ENCODE measurements at regions not wholly inside any gene's neighbourhood (a gene's known extent, or its start where the extent isn't known, plus 50 kb on each side); places are given as distances from the start of the nearest gene placed in this dataset.
"Not testable (repeated sequence)": the region's sequence is repeated elsewhere in the genome, so short reads cannot be mapped to it uniquely, and the experiment has no call there.

DNA sequence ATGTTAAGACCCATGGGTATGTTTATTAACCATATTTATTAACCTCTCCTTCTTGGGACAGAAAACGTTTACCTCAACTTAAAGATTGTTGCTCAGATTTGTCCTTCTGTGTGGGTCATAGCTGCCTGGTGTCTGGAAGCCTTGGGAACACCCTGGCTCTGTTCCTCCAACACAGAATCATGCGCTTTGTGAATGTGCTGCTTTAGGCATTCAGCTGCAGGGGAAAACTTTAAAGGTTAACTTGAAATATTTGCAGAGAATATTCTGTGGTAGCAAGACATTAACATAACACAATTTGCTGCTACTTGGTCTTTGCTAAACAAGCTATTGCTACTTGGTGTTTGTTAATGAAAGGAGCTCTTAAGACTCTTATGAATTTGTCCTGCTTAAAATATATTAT lies 50.5 kb upstream of the THOC3 start:
- not testable (repeated sequence) for H3K4me1 Mint-ChIP-seq (ENCODE audit: low read depth); H3K27me3 Mint-ChIP-seq (ENCODE audit: low read depth); H3K4me3 Mint-ChIP-seq; H3K27ac Mint-ChIP-seq; H3K9me3 Mint-ChIP-seq; H3K36me3 Mint-ChIP-seq (ENCODE audit: low read depth)

GRCh38 chr5:176020852-176021251 lies 52.7 kb upstream of the THOC3 start:
- H3K27me3 Mint-ChIP-seq (ENCODE audit: low read depth); H3K36me3 Mint-ChIP-seq (ENCODE audit: low read depth); H3K4me1 Mint-ChIP-seq (ENCODE audit: low read depth); H3K27ac Mint-ChIP-seq; H3K4me3 Mint-ChIP-seq; H3K9me3 Mint-ChIP-seq: not testable (repeated sequence)

- H3K27me3 Mint-ChIP-seq (ENCODE audit: low read depth); H3K4me3 Mint-ChIP-seq; H3K9me3 Mint-ChIP-seq; H3K4me1 Mint-ChIP-seq (ENCODE audit: low read depth); H3K27ac Mint-ChIP-seq; H3K36me3 Mint-ChIP-seq (ENCODE audit: low read depth): not testable (repeated sequence)
Observed at GRCh38 chr5:176023535-176023934, 55.4 kb upstream of the THOC3 start.

- H3K4me3 Mint-ChIP-seq; H3K36me3 Mint-ChIP-seq (ENCODE audit: low read depth); H3K27me3 Mint-ChIP-seq (ENCODE audit: low read depth); H3K4me1 Mint-ChIP-seq (ENCODE audit: low read depth); H3K27ac Mint-ChIP-seq; H3K9me3 Mint-ChIP-seq: not testable (repeated sequence)
Observed at GRCh38 chr5:176029445-176029844, 61.3 kb upstream of the THOC3 start.

- not testable (repeated sequence) for H3K9me3 Mint-ChIP-seq; H3K4me1 Mint-ChIP-seq (ENCODE audit: low read depth); H3K4me3 Mint-ChIP-seq; H3K27me3 Mint-ChIP-seq (ENCODE audit: low read depth); H3K27ac Mint-ChIP-seq; H3K36me3 Mint-ChIP-seq (ENCODE audit: low read depth)
Observed at GRCh38 chr5:176030361-176031117, 62.4 kb upstream of the THOC3 start.

DNA sequence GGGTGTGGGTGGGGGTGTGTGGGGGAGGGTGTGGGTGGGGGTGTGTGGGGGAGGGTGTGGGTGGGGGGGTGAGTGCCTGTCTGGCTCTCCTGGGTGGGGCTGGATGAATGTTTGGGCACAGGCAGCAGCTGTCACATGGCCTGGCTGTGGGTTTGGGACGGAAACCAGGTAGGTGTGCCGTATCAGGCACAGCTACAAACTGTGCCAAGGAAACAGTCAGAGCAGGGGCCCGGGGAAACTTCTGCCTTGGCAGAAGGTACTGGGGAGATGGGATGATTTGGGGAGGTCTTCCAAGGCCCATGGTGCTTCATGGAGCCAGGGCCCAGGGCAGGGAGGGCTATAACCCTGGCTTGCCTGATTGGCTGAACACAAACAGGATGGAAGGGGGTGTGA lies 63.0 kb upstream of the THOC3 start:
- not testable (repeated sequence) for H3K9me3 Mint-ChIP-seq; H3K27ac Mint-ChIP-seq; H3K4me3 Mint-ChIP-seq; H3K36me3 Mint-ChIP-seq (ENCODE audit: low read depth); H3K27me3 Mint-ChIP-seq (ENCODE audit: low read depth); H3K4me1 Mint-ChIP-seq (ENCODE audit: low read depth)

DNA sequence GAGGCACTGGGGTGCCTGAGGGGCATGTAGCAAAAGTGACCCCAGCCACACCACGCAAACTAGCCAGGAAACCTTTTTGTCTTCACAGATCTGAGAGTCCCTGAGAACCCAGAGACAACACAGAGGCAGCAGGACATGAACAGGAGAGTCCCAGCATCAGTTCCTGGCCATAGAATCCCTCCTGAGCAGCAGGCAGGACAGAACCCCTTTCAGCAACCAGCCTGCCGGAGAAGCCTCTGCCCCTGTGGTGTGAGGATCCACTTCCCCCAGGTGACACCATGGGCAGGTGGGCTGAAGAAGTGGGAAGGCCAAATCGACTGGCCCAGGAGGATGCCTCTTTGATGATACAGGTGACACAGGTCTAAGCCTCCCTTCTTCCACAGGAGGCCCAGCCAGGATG lies 65.1 kb upstream of the THOC3 start:
- H3K4me3 Mint-ChIP-seq; H3K9me3 Mint-ChIP-seq; H3K27me3 Mint-ChIP-seq (ENCODE audit: low read depth); H3K27ac Mint-ChIP-seq; H3K36me3 Mint-ChIP-seq (ENCODE audit: low read depth); H3K4me1 Mint-ChIP-seq (ENCODE audit: low read depth): not testable (repeated sequence)

GRCh38 chr5:176034407-176035200 lies 66.5 kb upstream of the THOC3 start:
- not testable (repeated sequence) for H3K4me3 Mint-ChIP-seq

GRCh38 chr5:176035201-176035530 lies 67.1 kb upstream of the THOC3 start:
- peaks cover 14% of the 10 kb centered on the region for H3K27me3 Mint-ChIP-seq (ENCODE audit: low read depth)
- H3K4me1 Mint-ChIP-seq (ENCODE audit: low read depth); H3K9me3 Mint-ChIP-seq; H3K27ac Mint-ChIP-seq; H3K36me3 Mint-ChIP-seq (ENCODE audit: low read depth); H3K4me3 Mint-ChIP-seq: not testable (repeated sequence)

More at GRCh38 chr5:176034407-176035200, 66.5 kb upstream of the THOC3 start:
- H3K27ac Mint-ChIP-seq; H3K9me3 Mint-ChIP-seq; H3K4me1 Mint-ChIP-seq (ENCODE audit: low read depth); H3K36me3 Mint-ChIP-seq (ENCODE audit: low read depth): not testable (repeated sequence)
- H3K27me3 Mint-ChIP-seq (ENCODE audit: low read depth), result peaks cover 12% of the 10 kb centered on the region

DNA sequence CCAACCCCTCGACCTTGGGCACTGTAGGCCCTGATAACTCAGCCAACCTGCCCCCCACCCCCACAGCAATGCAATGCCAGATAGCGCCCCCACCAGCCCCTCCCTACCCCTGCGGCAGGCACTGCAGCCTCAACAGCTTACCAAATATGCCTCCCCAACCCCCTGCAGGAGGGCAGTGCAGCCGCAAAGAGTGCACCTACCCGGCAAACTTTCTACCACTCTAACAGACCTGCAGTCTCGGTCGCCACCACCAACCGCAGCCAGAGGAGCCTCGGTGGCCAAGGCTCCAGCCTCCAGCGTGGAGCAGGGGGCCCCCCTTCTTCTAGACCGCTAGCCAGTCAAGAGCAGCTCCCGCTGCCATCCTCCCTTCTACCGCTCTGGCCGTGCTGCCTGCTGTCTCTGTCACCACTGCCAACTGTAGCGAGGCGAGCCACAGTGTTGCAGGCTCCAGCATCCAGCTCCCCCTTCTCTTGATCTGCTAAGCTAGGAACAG lies 67.7 kb upstream of the THOC3 start:
- H3K9me3 Mint-ChIP-seq; H3K36me3 Mint-ChIP-seq (ENCODE audit: low read depth); H3K4me1 Mint-ChIP-seq (ENCODE audit: low read depth): not testable (repeated sequence)
- Mint-ChIP-seq H3K27ac (peak overlapping the region; percentile 62), H3K27me3 (ENCODE audit: low read depth) (peaks cover 16% of the 10 kb centered on the region), H3K4me3 (peak overlapping the region; percentile 44)

- not testable (repeated sequence) for H3K4me1 Mint-ChIP-seq (ENCODE audit: low read depth); H3K36me3 Mint-ChIP-seq (ENCODE audit: low read depth); H3K9me3 Mint-ChIP-seq
- Mint-ChIP-seq H3K27me3 (ENCODE audit: low read depth) (peaks cover 16% of the 10 kb centered on the region), H3K4me3 (peak overlapping the region; percentile 44), H3K27ac (peak overlapping the region; percentile 62)
Observed at GRCh38 chr5:176036391-176036790, 68.3 kb upstream of the THOC3 start.

GRCh38 chr5:176037190-176037589 lies 69.1 kb upstream of the THOC3 start:
- H3K9me3 Mint-ChIP-seq; H3K27ac Mint-ChIP-seq; H3K4me3 Mint-ChIP-seq; H3K36me3 Mint-ChIP-seq (ENCODE audit: low read depth); H3K4me1 Mint-ChIP-seq (ENCODE audit: low read depth): not testable (repeated sequence)
- H3K27me3 Mint-ChIP-seq (ENCODE audit: low read depth), result peaks cover 16% of the 10 kb centered on the region

DNA sequence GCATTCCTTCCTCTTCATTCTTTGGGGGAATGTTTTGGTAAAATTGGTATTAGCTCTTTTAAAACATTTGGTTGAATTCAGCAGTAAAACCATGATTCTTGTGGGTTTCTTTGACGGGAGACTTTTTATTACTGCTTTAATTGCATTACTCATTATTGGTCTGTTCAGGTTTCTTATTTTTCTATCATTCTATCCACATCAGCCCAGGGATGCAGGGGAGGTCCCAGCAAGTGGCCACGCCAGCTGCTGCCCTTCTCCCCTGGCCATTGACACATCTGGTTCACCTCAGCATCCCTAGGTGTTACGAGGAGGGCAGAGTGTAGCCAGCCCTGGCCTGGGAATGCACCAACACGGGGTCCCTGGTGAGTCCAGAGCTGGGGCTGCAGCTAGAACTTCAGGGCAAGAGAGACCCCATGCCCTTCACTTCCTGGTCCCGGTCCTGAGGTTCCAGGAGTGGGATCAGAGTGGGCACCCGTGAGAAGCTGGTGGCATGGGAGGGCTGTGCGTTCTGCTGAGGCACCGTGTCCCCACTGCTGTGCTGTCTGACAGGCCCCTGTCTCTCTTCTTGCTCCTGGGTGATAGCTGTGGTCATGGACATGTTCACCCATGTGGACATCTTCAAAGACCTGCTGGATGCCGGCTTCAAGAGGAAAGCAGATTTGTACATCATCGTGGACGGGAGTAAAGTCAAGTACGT lies 72.1 kb upstream of the THOC3 start:
- not testable (repeated sequence) for H3K4me3 Mint-ChIP-seq; H3K4me1 Mint-ChIP-seq (ENCODE audit: low read depth); H3K36me3 Mint-ChIP-seq (ENCODE audit: low read depth); H3K27ac Mint-ChIP-seq; H3K9me3 Mint-ChIP-seq
- peaks cover 16% of the 10 kb centered on the region for H3K27me3 Mint-ChIP-seq (ENCODE audit: low read depth)

DNA sequence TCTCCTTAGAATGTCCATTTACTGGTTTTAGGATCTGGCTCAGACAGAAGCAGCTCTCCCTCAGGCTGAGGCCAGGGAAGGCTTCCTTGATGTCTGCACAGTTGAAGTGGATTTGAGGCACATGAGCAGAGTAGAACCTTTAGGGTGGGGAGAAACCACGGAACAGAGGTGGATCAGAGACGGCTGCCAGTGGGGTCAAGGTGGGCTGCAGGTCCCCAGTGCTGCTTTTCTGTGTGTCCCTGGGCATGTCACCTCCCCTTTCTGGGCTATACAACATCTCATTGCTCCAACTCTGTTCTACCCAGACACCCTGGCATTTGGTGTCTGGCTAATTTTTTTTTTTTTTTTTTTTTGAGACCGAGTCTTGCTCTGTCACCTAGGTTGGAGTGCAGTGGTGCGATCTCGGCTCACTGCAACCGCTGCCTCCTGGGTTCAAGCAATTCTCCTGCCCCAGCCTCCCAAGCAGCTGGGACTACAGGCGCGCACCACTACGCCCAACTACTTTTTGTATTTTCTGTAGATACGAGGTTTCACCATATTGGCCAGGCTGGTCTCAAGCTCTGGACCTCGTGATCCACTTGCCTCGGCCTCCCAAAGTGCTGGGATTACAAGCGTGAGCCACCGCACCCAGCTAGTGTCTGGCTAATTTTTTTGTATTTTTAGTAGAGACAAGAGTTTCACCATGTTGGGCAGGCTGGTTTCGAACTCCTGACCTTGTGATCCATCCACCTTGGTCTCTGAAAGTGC lies 73.3 kb upstream of the THOC3 start:
- H3K4me3 Mint-ChIP-seq; H3K9me3 Mint-ChIP-seq; H3K36me3 Mint-ChIP-seq (ENCODE audit: low read depth); H3K4me1 Mint-ChIP-seq (ENCODE audit: low read depth); H3K27ac Mint-ChIP-seq: not testable (repeated sequence)
- H3K27me3 Mint-ChIP-seq (ENCODE audit: low read depth), result peaks cover 16% of the 10 kb centered on the region
